K562 (cell line): ENCODE measurements at regions not wholly inside any gene's neighbourhood (a gene's known extent, or its start where the extent isn't known, plus 50 kb on each side); places are given as distances from the start of the nearest gene placed in this dataset.

Source experiments
- ATAC-seq: fragments of 200-7000 bp; cut with Tn5 transposase; 3 replicates; pipeline ENCODE4 v1.9.1; 2020; ENCODE audit warnings: moderate library complexity
- BruUV-seq: library from RNA; stranded (reverse); fragments of 400-500 nt; replicated peaks from 2 replicates; lab custom pipeline; 2021; lab: Mats Ljungman, UMichigan
- CTCF ChIA-PET: fragments of 300-600 bp; formaldehyde crosslinking; extraction: SDS; loops from one replicate; lab custom pipeline; 2021; ENCODE audit warnings: low intra/inter-chr PET ratio; lab: Yijun Ruan, JAX
- POLR2A ChIA-PET: fragments of 300-600, 350-650 bp; sonication (Branson Sonifier 250); formaldehyde crosslinking; extraction: SDS; loops from one replicate; lab custom pipeline; 2021; ENCODE audit warnings: antibody characterized with exemption, inconsistent platforms; lab: Yijun Ruan, JAX
- DNase-seq, 4 experiments: peaks; one replicate each; pipeline versions ENCODE4 v3.0.0 to v3.0.0-alpha.2; 2011 to 2018; ENCODE audit warnings: low spot score in 3 of 4, mixed read lengths in 3 of 4; ENCODE audit errors: extremely low read depth in 1 of 4
- FAIRE-seq: peaks from 2 replicates; lab custom pipeline; 2011; peaks lifted over from hg19 to GRCh38; lab: Jason Lieb, UNC
- H2AFZ ChIP-seq: 2 replicates; pipeline ENCODE4 v1.6.0; 2011; ENCODE audit warnings: low read depth, low read length, control low read depth, inconsistent platforms
- H3K27ac ChIP-seq: fragments of 200-600 bp; 3 replicates; pipeline ENCODE4 v1.8.0; 2011; ENCODE audit warnings: low read depth, mild to moderate bottlenecking, control low read depth, inconsistent platforms, low read length, moderate library complexity, mixed read lengths; ENCODE audit errors: extremely low read depth
- H3K27me3 ChIP-seq, 2 experiments: fragments of 300-600 bp in 1 of 2; 2 replicates in 1 of 2; 3 replicates in 1 of 2; pipeline versions ENCODE4 v1.6.0 to v1.8.0; 2011; ENCODE audit warnings: inconsistent platforms in 2 of 2, low read length in 2 of 2, mild to moderate bottlenecking in 1 of 2, mixed read lengths in 1 of 2, moderate library complexity in 1 of 2; ENCODE audit not compliant: control insufficient read depth in 2 of 2, insufficient read depth in 2 of 2
- H3K36me3 ChIP-seq: fragments of 300-600 bp; 3 replicates; pipeline ENCODE4 v1.8.0; 2011; ENCODE audit warnings: mild to moderate bottlenecking, low read length, inconsistent platforms; ENCODE audit not compliant: control insufficient read depth, insufficient read depth
- H3K4me1 ChIP-seq, 2 experiments: fragments of 200-600 bp in 1 of 2; replicated peaks in 1 of 2; 2 replicates in 1 of 2; 3 replicates in 1 of 2; pipeline versions ENCODE4 v1.5.1 to v1.8.0; 2011; ENCODE audit warnings: inconsistent platforms in 2 of 2, low read length in 2 of 2, mild to moderate bottlenecking in 1 of 2, mixed read lengths in 1 of 2, moderate library complexity in 1 of 2; ENCODE audit not compliant: control insufficient read depth in 2 of 2, insufficient read depth in 2 of 2
- H3K4me2 ChIP-seq: 2 replicates; pipeline ENCODE4 v1.6.1; 2011; ENCODE audit warnings: low read length, control low read depth, inconsistent platforms, mixed read lengths; ENCODE audit not compliant: insufficient read depth
- H3K4me3 ChIP-seq: fragments of 200-600 bp; sonication (generic), shearing (Covaris generic); 2 replicates; pipeline ENCODE4 v1.5.1; 2016; ENCODE audit warnings: control low read depth, inconsistent platforms
- H3K79me2 ChIP-seq: fragments of 200-600 bp; 3 replicates; pipeline ENCODE4 v1.8.0; 2011; ENCODE audit warnings: low read length, inconsistent platforms; ENCODE audit not compliant: control insufficient read depth, insufficient read depth
- H3K9ac ChIP-seq, 2 experiments: 2 replicates each; pipeline versions ENCODE4 v1.6.0 to v1.6.1; 2011; ENCODE audit warnings: low read depth in 2 of 2, low read length in 2 of 2, control low read depth in 1 of 2, inconsistent platforms in 1 of 2, mild to moderate bottlenecking in 1 of 2, mixed read lengths in 1 of 2; ENCODE audit not compliant: insufficient read depth in 1 of 2
- H3K9me1 ChIP-seq: one replicate; pipeline ENCODE4 v1.6.0; 2011; ENCODE audit warnings: inconsistent platforms, mild to moderate bottlenecking, low read length, moderate library complexity; ENCODE audit not compliant: control insufficient read depth, insufficient read depth
- H3K9me3 ChIP-seq: replicated peaks from 2 replicates; pipeline ENCODE4 v1.5.1; 2011; ENCODE audit warnings: low read depth, low read length, inconsistent platforms; ENCODE audit not compliant: control insufficient read depth, insufficient read depth
- H4K20me1 ChIP-seq: replicated peaks from 2 replicates; pipeline ENCODE4 v1.6.1; 2011; ENCODE audit warnings: low read length, inconsistent platforms, mixed read lengths; ENCODE audit not compliant: control insufficient read depth, insufficient read depth
- ARID3A ChIP-seq: IDR thresholded peaks from 2 replicates; pipeline ENCODE4 v1.6.1; 2012; ENCODE audit warnings: low read depth, low read length, improper control_type of control experiment, borderline replicate concordance
- MEF2D ChIP-seq: conservative IDR thresholded peaks from 2 replicates; pipeline ENCODE4 v1.6.1; 2016; ENCODE audit warnings: low read depth, missing genetic modification characterization, missing compliant biosample characterization
- MLLT1 ChIP-seq, 2 experiments: fragments of 450-650 bp; IDR thresholded peaks; 2 replicates each; pipeline ENCODE4 v1.6.1; 2016
- POU5F1 ChIP-seq: fragments of 150-350 bp; IDR thresholded peaks from 2 replicates; pipeline ENCODE4 v1.6.1; 2014; ENCODE audit warnings: borderline replicate concordance, low read length, low read depth, mild to moderate bottlenecking; ENCODE audit not compliant: partially characterized antibody
- RB1 ChIP-seq: fragments of 450-650 bp; IDR thresholded peaks from 2 replicates; pipeline ENCODE4 v1.6.1; 2017; ENCODE audit warnings: low read depth, mild to moderate bottlenecking
- RNF2 ChIP-seq: sonication (generic); IDR thresholded peaks from 2 replicates; pipeline ENCODE4 v1.6.1; 2016
- SMARCA4 ChIP-seq: fragments of 450-650 bp; IDR thresholded peaks from 2 replicates; pipeline ENCODE4 v1.6.1; 2016
- WGBS: fragments of 100-300 bp; shearing (Covaris generic); methylation state at CpG from one replicate; pipeline ENCODE4 v1.1.6; 2016; ENCODE audit warnings: low coverage, mixed read lengths; ENCODE audit not compliant: insufficient coverage; ENCODE audit errors: missing lambda C conversion rate; 5-methylcytosine and 5-hydroxymethylcytosine counted together
- in situ Hi-C: fragments of 300-500 bp; cut with MboI; formaldehyde crosslinking; loops from 4 replicates; pipeline ENCODE4 v1.15.0; 2018; ENCODE audit warnings: inconsistent platforms, mixed read lengths
- intact Hi-C: fragments of 100-400 bp; cut with micrococcal nuclease; formaldehyde crosslinking; loops from 2 replicates; pipeline ENCODE4 v1.14.2; 2022
- TF ChIP-seq, protein P1 (sequence below), 2 experiments: fragments of 450-650 bp; IDR thresholded peaks; 2 replicates each; pipeline ENCODE4 v1.6.1; 2018; ENCODE audit warnings: mild to moderate bottlenecking in 2 of 2, low read depth in 1 of 2; ENCODE audit not compliant: partially characterized antibody in 2 of 2

GRCh38 chr10:125233726-125234125 lies 73.4 kb upstream of the CTBP2 start (continued):
- no peak for TF ChIP-seq POU5F1
- TF ChIP-seq, protein P1, sequence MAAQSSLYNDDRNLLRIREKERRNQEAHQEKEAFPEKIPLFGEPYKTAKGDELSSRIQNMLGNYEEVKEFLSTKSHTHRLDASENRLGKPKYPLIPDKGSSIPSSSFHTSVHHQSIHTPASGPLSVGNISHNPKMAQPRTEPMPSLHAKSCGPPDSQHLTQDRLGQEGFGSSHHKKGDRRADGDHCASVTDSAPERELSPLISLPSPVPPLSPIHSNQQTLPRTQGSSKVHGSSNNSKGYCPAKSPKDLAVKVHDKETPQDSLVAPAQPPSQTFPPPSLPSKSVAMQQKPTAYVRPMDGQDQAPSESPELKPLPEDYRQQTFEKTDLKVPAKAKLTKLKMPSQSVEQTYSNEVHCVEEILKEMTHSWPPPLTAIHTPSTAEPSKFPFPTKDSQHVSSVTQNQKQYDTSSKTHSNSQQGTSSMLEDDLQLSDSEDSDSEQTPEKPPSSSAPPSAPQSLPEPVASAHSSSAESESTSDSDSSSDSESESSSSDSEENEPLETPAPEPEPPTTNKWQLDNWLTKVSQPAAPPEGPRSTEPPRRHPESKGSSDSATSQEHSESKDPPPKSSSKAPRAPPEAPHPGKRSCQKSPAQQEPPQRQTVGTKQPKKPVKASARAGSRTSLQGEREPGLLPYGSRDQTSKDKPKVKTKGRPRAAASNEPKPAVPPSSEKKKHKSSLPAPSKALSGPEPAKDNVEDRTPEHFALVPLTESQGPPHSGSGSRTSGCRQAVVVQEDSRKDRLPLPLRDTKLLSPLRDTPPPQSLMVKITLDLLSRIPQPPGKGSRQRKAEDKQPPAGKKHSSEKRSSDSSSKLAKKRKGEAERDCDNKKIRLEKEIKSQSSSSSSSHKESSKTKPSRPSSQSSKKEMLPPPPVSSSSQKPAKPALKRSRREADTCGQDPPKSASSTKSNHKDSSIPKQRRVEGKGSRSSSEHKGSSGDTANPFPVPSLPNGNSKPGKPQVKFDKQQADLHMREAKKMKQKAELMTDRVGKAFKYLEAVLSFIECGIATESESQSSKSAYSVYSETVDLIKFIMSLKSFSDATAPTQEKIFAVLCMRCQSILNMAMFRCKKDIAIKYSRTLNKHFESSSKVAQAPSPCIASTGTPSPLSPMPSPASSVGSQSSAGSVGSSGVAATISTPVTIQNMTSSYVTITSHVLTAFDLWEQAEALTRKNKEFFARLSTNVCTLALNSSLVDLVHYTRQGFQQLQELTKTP (IDR thresholded peaks at IDR 0.05; ENCODE audit: low read depth in 1 of 2, partially characterized antibody in 2 of 2): no peak
- no peak for TF ChIP-seq RB1
- TF ChIP-seq MLLT1 (IDR thresholded peaks at IDR 0.05): no peak

DNA sequence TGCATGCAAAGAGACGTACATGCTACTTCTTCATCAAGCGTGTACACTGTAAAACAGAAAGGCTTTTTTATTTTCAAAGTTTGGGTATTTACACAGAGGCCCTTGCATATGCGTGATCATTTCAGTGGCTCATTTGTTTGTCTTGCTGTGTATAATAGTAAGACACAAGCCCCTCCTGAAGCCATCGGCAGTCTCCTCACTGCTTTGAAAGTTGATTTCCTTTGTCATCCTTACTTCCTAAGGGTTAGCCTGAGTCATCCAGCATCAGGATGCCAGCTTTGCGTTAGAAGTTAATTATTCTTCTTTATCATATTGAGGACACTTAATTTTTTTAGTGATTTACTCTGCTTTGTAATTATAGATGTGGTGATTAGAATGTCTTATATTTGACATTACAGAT lies 72.5 kb upstream of the CTBP2 start:
- no peaks in the 10 kb centered on the region for H3K9me3 ChIP-seq
- WGBS: 0% methylated on average over 5 of the region's 5 CpGs
- FAIRE-seq: no peak
- no peaks in the 10 kb centered on the region for H3K9me1 ChIP-seq
- ChIA-PET POLR2A (interaction anchor here (0.7 kb wide), 1 partner anchor 154 kb away, joined by 3 read pairs; no protein-coding TSS in a partner anchor), CTCF (no interaction called here)
- no peak for ATAC-seq
- intact Hi-C loops: no loop called here
- no TSS peak for BruUV-seq
- 0 out of 5 replicates have a peak, but pooled peaks cover 0 to 3% of the 10 kb centered on the region in 2 experiments for H3K4me1 ChIP-seq
- H3K27ac ChIP-seq: no peak overlapping the region
- no peaks in the 10 kb centered on the region for H3K36me3 ChIP-seq
- in situ Hi-C loops: no loop called here
- H3K4me3 ChIP-seq: no peak overlapping the region
- peaks cover 0 to 19% of the 10 kb centered on the region in 2 experiments; a peak in 2 of 5 replicates for H3K27me3 ChIP-seq
- TF ChIP-seq RNF2 (no peak), SMARCA4 (no peak), ARID3A (no peak), MEF2D (tag) (no peak)
- H3K4me2 ChIP-seq: no peak overlapping the region
- H4K20me1 ChIP-seq: no peaks in the 10 kb centered on the region
- no peak overlapping the region for H2AFZ ChIP-seq
- no peak for DNase-seq
- no peak overlapping the region for H3K9ac ChIP-seq
- H3K79me2 ChIP-seq: no peaks in the 10 kb centered on the region
